SK-N-SH (cell line): ENCODE measurements at regions not wholly inside any gene's neighbourhood (a gene's known extent, or its start where the extent isn't known, plus 50 kb on each side); places are given as distances from the start of the nearest gene placed in this dataset.

ENCODE experiments used
- CTCF ChIA-PET: fragments of 300-600, 350-600 bp; formaldehyde crosslinking; extraction: SDS; loops from one replicate; lab custom pipeline; 2021; lab: Yijun Ruan, JAX
- POLR2A ChIA-PET: fragments of 350-600 bp; sonication (Branson Sonifier 250); formaldehyde crosslinking; extraction: SDS; loops from one replicate; lab custom pipeline; 2020; ENCODE audit warnings: antibody characterized with exemption, inconsistent platforms; lab: Yijun Ruan, JAX
- DNase-seq: peaks from one replicate; pipeline ENCODE4 v3.0.0; 2012
- H2AFZ ChIP-seq: fragments of 200-600 bp; sonication (generic); 2 replicates; pipeline ENCODE4 v1.8.1; 2016; ENCODE audit warnings: antibody characterized with exemption, mild to moderate bottlenecking, low read depth
- H3F3A ChIP-seq: fragments of 200-600 bp; sonication (generic); replicated peaks from 2 replicates; pipeline ENCODE3; 2016; ENCODE audit warnings: antibody characterized with exemption, mild to moderate bottlenecking; ENCODE audit not compliant: insufficient read depth
- H3K27ac ChIP-seq, 2 experiments: fragments of 200-500 bp in 1 of 2; fragments of 200-600 bp in 1 of 2; sonication (Bioruptor generic) in 1 of 2; sonication (generic), shearing (Covaris generic) in 1 of 2; 2 replicates each; pipeline versions ENCODE4 v1.5.1 to v1.6.1; 2014 to 2016; ENCODE audit warnings: low read depth in 2 of 2, inconsistent platforms in 1 of 2, low read length in 1 of 2, mild to moderate bottlenecking in 1 of 2, mixed read lengths in 1 of 2
- H3K27me3 ChIP-seq: fragments of 200-600 bp; sonication (generic), shearing (Covaris generic); 2 replicates; pipeline ENCODE4 v1.6.1; 2016; ENCODE audit warnings: mixed run types; ENCODE audit not compliant: insufficient read depth
- H3K36me3 ChIP-seq, 2 experiments: fragments of 200-500 bp in 1 of 2; fragments of 200-600 bp in 1 of 2; sonication (Bioruptor generic) in 1 of 2; sonication (generic) in 1 of 2; replicated peaks in 1 of 2; 2 replicates each; pipeline versions ENCODE3 to v1.5.1; 2014 to 2016; ENCODE audit warnings: low read length in 1 of 2, mild to moderate bottlenecking in 1 of 2; ENCODE audit not compliant: insufficient read depth in 2 of 2, control insufficient read depth in 1 of 2
- H3K4me1 ChIP-seq, 2 experiments: fragments of 200-500 bp in 1 of 2; fragments of 200-600 bp in 1 of 2; sonication (Bioruptor generic) in 1 of 2; sonication (generic), shearing (Covaris generic) in 1 of 2; 2 replicates each; pipeline versions ENCODE4 v1.5.1 to v1.6.1; 2014 to 2016; ENCODE audit warnings: low read depth in 1 of 2, low read length in 1 of 2, mixed run types in 1 of 2; ENCODE audit not compliant: insufficient read depth in 2 of 2, control insufficient read depth in 1 of 2
- H3K4me2 ChIP-seq: fragments of 200-600 bp; sonication (generic), shearing (Covaris generic); 2 replicates; pipeline ENCODE4 v1.6.1; 2017; ENCODE audit warnings: mixed run types
- H3K4me3 ChIP-seq, 2 experiments: fragments of 200-500 bp in 1 of 2; fragments of 200-600 bp in 1 of 2; sonication (Bioruptor generic) in 1 of 2; sonication (generic), shearing (Covaris generic) in 1 of 2; 2 replicates each; pipeline versions ENCODE4 v1.5.1 to v1.8.1; 2014 to 2016; ENCODE audit warnings: low read depth in 2 of 2, inconsistent platforms in 1 of 2, low read length in 1 of 2, mild to moderate bottlenecking in 1 of 2, mixed read lengths in 1 of 2, moderate library complexity in 1 of 2
- H3K79me2 ChIP-seq: fragments of 200-600 bp; sonication (generic); 2 replicates; pipeline ENCODE4 v1.8.1; 2017; ENCODE audit warnings: mild to moderate bottlenecking; ENCODE audit not compliant: insufficient read depth
- H3K9ac ChIP-seq: fragments of 200-600 bp; sonication (generic); 2 replicates; pipeline ENCODE4 v1.6.1; 2017; ENCODE audit warnings: mixed run types
- H3K9me2 ChIP-seq: fragments of 200-600 bp; sonication (generic); 2 replicates; pipeline ENCODE4 v1.6.1; 2017; ENCODE audit warnings: mixed run types
- H3K9me3 ChIP-seq: fragments of 200-600 bp; sonication (generic); 2 replicates; pipeline ENCODE4 v1.6.1; 2017; ENCODE audit warnings: mixed run types, mild to moderate bottlenecking, moderate library complexity
- H4K20me1 ChIP-seq: fragments of 200-600 bp; sonication (generic); 2 replicates; pipeline ENCODE4 v1.6.1; 2017; ENCODE audit warnings: mild to moderate bottlenecking, mixed run types; ENCODE audit not compliant: insufficient read depth
- CTCF ChIP-seq: fragments of 200-600 bp; sonication (generic); IDR thresholded peaks from 2 replicates; pipeline ENCODE4 v1.6.1; 2017; ENCODE audit warnings: antibody characterized with exemption, mild to moderate bottlenecking, moderate library complexity
- EP300 ChIP-seq, 2 experiments: IDR thresholded peaks; 2 replicates each; pipeline versions ENCODE4 v1.4.0 to v1.6.1; 2012; ENCODE audit warnings: borderline replicate concordance in 1 of 2, low read depth in 1 of 2, low read length in 1 of 2
- EZH2phosphoT487 ChIP-seq: fragments of 200-600 bp; sonication (generic); IDR thresholded peaks from 2 replicates; pipeline ENCODE4 v1.6.1; 2017; ENCODE audit warnings: low read depth, mixed run types, mild to moderate bottlenecking, antibody characterized with exemption, moderate library complexity, borderline replicate concordance
- FOXJ3 ChIP-seq: sonication (generic); formaldehyde crosslinking; IDR thresholded peaks from 2 replicates; pipeline ENCODE4 v1.5.1; 2020; ENCODE audit warnings: mild to moderate bottlenecking, missing genetic modification reagents
- FOXM1 ChIP-seq: IDR thresholded peaks from 2 replicates; pipeline ENCODE4 v1.4.0; 2012; ENCODE audit warnings: low read depth, mild to moderate bottlenecking
- GATA2 ChIP-seq: sonication (generic); formaldehyde crosslinking; IDR thresholded peaks from 2 replicates; pipeline ENCODE4 v1.5.0; 2020; ENCODE audit warnings: mild to moderate bottlenecking, missing genetic modification reagents
- MAX ChIP-seq: IDR thresholded peaks from 2 replicates; pipeline ENCODE4 v1.4.0; 2012; ENCODE audit warnings: low read depth
- MXI1 ChIP-seq: IDR thresholded peaks from 2 replicates; pipeline ENCODE4 v1.6.1; 2012; ENCODE audit warnings: mild to moderate bottlenecking, low read depth, low read length, improper control_type of control experiment
- NFIC ChIP-seq: IDR thresholded peaks from 2 replicates; pipeline ENCODE4 v1.4.0; 2012; ENCODE audit warnings: borderline replicate concordance
- RAD21 ChIP-seq: IDR thresholded peaks from 2 replicates; pipeline ENCODE4 v1.6.1; 2012; ENCODE audit warnings: mild to moderate bottlenecking, low read length
- REST ChIP-seq: IDR thresholded peaks from 2 replicates; pipeline ENCODE4 v1.6.1; 2012; ENCODE audit warnings: mild to moderate bottlenecking, low read depth, low read length, moderate library complexity
- TAF1 ChIP-seq: IDR thresholded peaks from 2 replicates; pipeline ENCODE4 v1.6.1; 2012; ENCODE audit warnings: low read depth, mild to moderate bottlenecking, low read length, moderate library complexity, borderline replicate concordance
- USF1 ChIP-seq: IDR thresholded peaks from 2 replicates; pipeline ENCODE4 v1.4.0; 2012; ENCODE audit warnings: low read depth, borderline replicate concordance
- WGBS: methylation state at CpG from one replicate; pipeline ENCODE4 v1.1.6; 2017; ENCODE audit warnings: low lambda C conversion rate; 5-methylcytosine and 5-hydroxymethylcytosine counted together

- Histone ChIP-seq H3K4me3 (no peak overlapping the region), H4K20me1 (no peaks in the 10 kb centered on the region), H3K79me2 (no peaks in the 10 kb centered on the region), H3K9me2 (no peaks in the 10 kb centered on the region), H3K9ac (no peak overlapping the region), H3K4me2 (no peak overlapping the region), H3K36me3 (no peaks in the 10 kb centered on the region), H3K4me1 (no peaks in the 10 kb centered on the region), H3K9me3 (no peaks in the 10 kb centered on the region; the same call in 1 of the 2 replicates), H3K27me3 (no peaks in the 10 kb centered on the region), H3K27ac (no peak overlapping the region), H2AFZ (no peak overlapping the region), H3F3A (no peaks in the 10 kb centered on the region)
- no peak for TF ChIP-seq NFIC
- TF ChIP-seq EP300 (IDR thresholded peaks at IDR 0.05; ENCODE audit: borderline replicate concordance in 1 of 2, low read depth in 1 of 2, low read length in 1 of 2) = no peak
- TF ChIP-seq TAF1 = no peak
- TF ChIP-seq MXI1 = no peak
- TF ChIP-seq FOXM1 = no peak
- no peak for TF ChIP-seq FOXJ3 (CRISPR knock-in tag)
- no peak for TF ChIP-seq EZH2phosphoT487
- no peak for TF ChIP-seq REST
- TF ChIP-seq GATA2 (CRISPR knock-in tag) = no peak
- TF ChIP-seq RAD21 = no peak
- no peak for TF ChIP-seq USF1
- no peak for TF ChIP-seq MAX
- TF ChIP-seq CTCF = no peak
- POLR2A ChIA-PET = no interaction called here
- WGBS = 75% methylated on average over 2 of the region's 2 CpGs
- CTCF ChIA-PET = interaction anchor here (1.0 kb wide), 1 partner anchor 58 kb away, joined by 3 read pairs; no protein-coding TSS in a partner anchor
- no peak for DNase-seq
Measured at GRCh38 chr13:79621902-79622301, 140.9 kb downstream of the NDFIP2 start.
